K562 (cell line): ENCODE measurements at regions not wholly inside any gene's neighbourhood (a gene's known extent, or its start where the extent isn't known, plus 50 kb on each side); places are given as distances from the start of the nearest gene placed in this dataset.

Experiments used
- ATAC-seq: fragments of 200-7000 bp; cut with Tn5 transposase; 3 replicates; pipeline ENCODE4 v1.9.1; 2020; ENCODE audit warnings: moderate library complexity
- BruUV-seq: library from RNA; stranded (reverse); fragments of 400-500 nt; replicated peaks from 2 replicates; lab custom pipeline; 2021; lab: Mats Ljungman, UMichigan
- CTCF ChIA-PET: fragments of 300-600 bp; formaldehyde crosslinking; extraction: SDS; loops from one replicate; lab custom pipeline; 2021; ENCODE audit warnings: low intra/inter-chr PET ratio; lab: Yijun Ruan, JAX
- POLR2A ChIA-PET: fragments of 300-600, 350-650 bp; sonication (Branson Sonifier 250); formaldehyde crosslinking; extraction: SDS; loops from one replicate; lab custom pipeline; 2021; ENCODE audit warnings: antibody characterized with exemption, inconsistent platforms; lab: Yijun Ruan, JAX
- DNase-seq, 4 experiments: peaks; one replicate each; pipeline versions ENCODE4 v3.0.0 to v3.0.0-alpha.2; 2011 to 2018; ENCODE audit warnings: low spot score in 3 of 4, mixed read lengths in 3 of 4; ENCODE audit errors: extremely low read depth in 1 of 4
- FAIRE-seq: peaks from 2 replicates; lab custom pipeline; 2011; peaks lifted over from hg19 to GRCh38; lab: Jason Lieb, UNC
- H2AFZ ChIP-seq: 2 replicates; pipeline ENCODE4 v1.6.0; 2011; ENCODE audit warnings: low read depth, low read length, control low read depth, inconsistent platforms
- H3K27ac ChIP-seq: fragments of 200-600 bp; 3 replicates; pipeline ENCODE4 v1.8.0; 2011; ENCODE audit warnings: low read depth, mild to moderate bottlenecking, control low read depth, inconsistent platforms, low read length, moderate library complexity, mixed read lengths; ENCODE audit errors: extremely low read depth
- H3K27me3 ChIP-seq, 2 experiments: fragments of 300-600 bp in 1 of 2; 2 replicates in 1 of 2; 3 replicates in 1 of 2; pipeline versions ENCODE4 v1.6.0 to v1.8.0; 2011; ENCODE audit warnings: inconsistent platforms in 2 of 2, low read length in 2 of 2, mild to moderate bottlenecking in 1 of 2, mixed read lengths in 1 of 2, moderate library complexity in 1 of 2; ENCODE audit not compliant: control insufficient read depth in 2 of 2, insufficient read depth in 2 of 2
- H3K36me3 ChIP-seq: fragments of 300-600 bp; 3 replicates; pipeline ENCODE4 v1.8.0; 2011; ENCODE audit warnings: mild to moderate bottlenecking, low read length, inconsistent platforms; ENCODE audit not compliant: control insufficient read depth, insufficient read depth
- H3K4me1 ChIP-seq, 2 experiments: fragments of 200-600 bp in 1 of 2; replicated peaks in 1 of 2; 2 replicates in 1 of 2; 3 replicates in 1 of 2; pipeline versions ENCODE4 v1.5.1 to v1.8.0; 2011; ENCODE audit warnings: inconsistent platforms in 2 of 2, low read length in 2 of 2, mild to moderate bottlenecking in 1 of 2, mixed read lengths in 1 of 2, moderate library complexity in 1 of 2; ENCODE audit not compliant: control insufficient read depth in 2 of 2, insufficient read depth in 2 of 2
- H3K4me2 ChIP-seq: 2 replicates; pipeline ENCODE4 v1.6.1; 2011; ENCODE audit warnings: low read length, control low read depth, inconsistent platforms, mixed read lengths; ENCODE audit not compliant: insufficient read depth
- H3K4me3 ChIP-seq: fragments of 200-600 bp; sonication (generic), shearing (Covaris generic); 2 replicates; pipeline ENCODE4 v1.5.1; 2016; ENCODE audit warnings: control low read depth, inconsistent platforms
- H3K79me2 ChIP-seq: fragments of 200-600 bp; 3 replicates; pipeline ENCODE4 v1.8.0; 2011; ENCODE audit warnings: low read length, inconsistent platforms; ENCODE audit not compliant: control insufficient read depth, insufficient read depth
- H3K9ac ChIP-seq, 2 experiments: 2 replicates each; pipeline versions ENCODE4 v1.6.0 to v1.6.1; 2011; ENCODE audit warnings: low read depth in 2 of 2, low read length in 2 of 2, control low read depth in 1 of 2, inconsistent platforms in 1 of 2, mild to moderate bottlenecking in 1 of 2, mixed read lengths in 1 of 2; ENCODE audit not compliant: insufficient read depth in 1 of 2
- H3K9me1 ChIP-seq: one replicate; pipeline ENCODE4 v1.6.0; 2011; ENCODE audit warnings: inconsistent platforms, mild to moderate bottlenecking, low read length, moderate library complexity; ENCODE audit not compliant: control insufficient read depth, insufficient read depth
- H3K9me3 ChIP-seq: replicated peaks from 2 replicates; pipeline ENCODE4 v1.5.1; 2011; ENCODE audit warnings: low read depth, low read length, inconsistent platforms; ENCODE audit not compliant: control insufficient read depth, insufficient read depth
- H4K20me1 ChIP-seq: replicated peaks from 2 replicates; pipeline ENCODE4 v1.6.1; 2011; ENCODE audit warnings: low read length, inconsistent platforms, mixed read lengths; ENCODE audit not compliant: control insufficient read depth, insufficient read depth
- ELF4 ChIP-seq: fragments of 450-650 bp; formaldehyde crosslinking; IDR thresholded peaks from 2 replicates; pipeline ENCODE4 v1.4.0; 2022; ENCODE audit warnings: missing genetic modification characterization
- FIP1L1 ChIP-seq: fragments of 200-400 bp; formaldehyde crosslinking; IDR thresholded peaks from 2 replicates; pipeline ENCODE4 v1.6.1; 2018; ENCODE audit warnings: mild to moderate bottlenecking, low read depth, low read length; ENCODE audit not compliant: poor library complexity, severe bottlenecking
- HOXB6 ChIP-seq: fragments of 250-450 bp; sonication (Bioruptor Pico); IDR thresholded peaks from 2 replicates; pipeline ENCODE4 v1.5.1; 2022; ENCODE audit warnings: mild to moderate bottlenecking, borderline replicate concordance
- MECOM ChIP-seq: fragments of 250-450 bp; sonication (Bioruptor Pico); IDR thresholded peaks from 2 replicates; pipeline ENCODE4 v1.8.0; 2022; ENCODE audit warnings: inconsistent platforms
- MTA1 ChIP-seq: fragments of 450-650 bp; IDR thresholded peaks from 2 replicates; pipeline ENCODE4 v1.6.1; 2017; ENCODE audit warnings: borderline replicate concordance
- NFATC3 ChIP-seq: fragments of 450-650 bp; IDR thresholded peaks from 2 replicates; pipeline ENCODE4 v1.6.1; 2017; ENCODE audit warnings: mild to moderate bottlenecking
- PTBP1 ChIP-seq: fragments of 200-400 bp; formaldehyde crosslinking; IDR thresholded peaks from 2 replicates; pipeline ENCODE4 v1.6.1; 2017; ENCODE audit warnings: low read depth, low read length
- STAG1 ChIP-seq: sonication (generic); formaldehyde crosslinking; IDR thresholded peaks from 2 replicates; pipeline ENCODE4 v1.5.0; 2020; ENCODE audit warnings: missing genetic modification reagents, borderline replicate concordance
- TCFL5 ChIP-seq: fragments of 250-450 bp; sonication (Bioruptor Pico); conservative IDR thresholded peaks from 2 replicates; pipeline ENCODE4 v1.6.1; 2021; ENCODE audit warnings: mild to moderate bottlenecking, moderate library complexity, matching md5 sums
- THRAP3 ChIP-seq: fragments of 450-650 bp; IDR thresholded peaks from 2 replicates; pipeline ENCODE4 v1.6.1; 2016; ENCODE audit warnings: mild to moderate bottlenecking, inconsistent platforms, borderline replicate concordance
- ZBTB49 ChIP-seq: sonication (generic); formaldehyde crosslinking; IDR thresholded peaks from 2 replicates; pipeline ENCODE4 v1.8.0; 2022; ENCODE audit warnings: missing genetic modification reagents, mild to moderate bottlenecking, borderline replicate concordance
- ZBTB7A ChIP-seq: IDR thresholded peaks from 2 replicates; pipeline ENCODE4 v1.6.1; 2011; ENCODE audit warnings: low read depth, mild to moderate bottlenecking, low read length, moderate library complexity, borderline replicate concordance; ENCODE audit not compliant: control insufficient read depth
- ZNF140 ChIP-seq: fragments of 250-450 bp; sonication (Bioruptor Pico); IDR thresholded peaks from 2 replicates; pipeline ENCODE4 v1.8.0; 2021; ENCODE audit warnings: moderate library complexity, mild to moderate bottlenecking, inconsistent platforms
- ZNF263 ChIP-seq: sonication (generic); formaldehyde crosslinking; IDR thresholded peaks from 2 replicates; pipeline ENCODE4 v1.8.0; 2022; ENCODE audit warnings: mild to moderate bottlenecking, missing genetic modification reagents, borderline replicate concordance
- ZNF507 ChIP-seq: conservative IDR thresholded peaks from 2 replicates; pipeline ENCODE4 v1.6.1; 2017; ENCODE audit warnings: missing genetic modification characterization, missing compliant biosample characterization
- ZNF780A ChIP-seq: fragments of 250-450 bp; sonication (Bioruptor Pico); IDR thresholded peaks from 2 replicates; pipeline ENCODE4 v1.5.0; 2021; ENCODE audit warnings: mild to moderate bottlenecking
- ZNF830 ChIP-seq: fragments of 250-450 bp; sonication (Bioruptor Pico); IDR thresholded peaks from 2 replicates; pipeline ENCODE4 v1.5.0; 2021; ENCODE audit warnings: mild to moderate bottlenecking
- WGBS: fragments of 100-300 bp; shearing (Covaris generic); methylation state at CpG from one replicate; pipeline ENCODE4 v1.1.6; 2016; ENCODE audit warnings: low coverage, mixed read lengths; ENCODE audit not compliant: insufficient coverage; ENCODE audit errors: missing lambda C conversion rate; 5-methylcytosine and 5-hydroxymethylcytosine counted together
- in situ Hi-C: fragments of 300-500 bp; cut with MboI; formaldehyde crosslinking; loops from 4 replicates; pipeline ENCODE4 v1.15.0; 2018; ENCODE audit warnings: inconsistent platforms, mixed read lengths
- intact Hi-C: fragments of 100-400 bp; cut with micrococcal nuclease; formaldehyde crosslinking; loops from 2 replicates; pipeline ENCODE4 v1.14.2; 2022
- TF ChIP-seq, protein P1 (sequence below): sonication (generic); formaldehyde crosslinking; IDR thresholded peaks from 2 replicates; pipeline ENCODE4 v1.8.1; 2022; ENCODE audit warnings: missing genetic modification reagents
- TF ChIP-seq, protein P2 (sequence below): fragments of 450-650 bp; IDR thresholded peaks from 2 replicates; pipeline ENCODE4 v1.6.1; 2016; ENCODE audit warnings: mild to moderate bottlenecking

DNA sequence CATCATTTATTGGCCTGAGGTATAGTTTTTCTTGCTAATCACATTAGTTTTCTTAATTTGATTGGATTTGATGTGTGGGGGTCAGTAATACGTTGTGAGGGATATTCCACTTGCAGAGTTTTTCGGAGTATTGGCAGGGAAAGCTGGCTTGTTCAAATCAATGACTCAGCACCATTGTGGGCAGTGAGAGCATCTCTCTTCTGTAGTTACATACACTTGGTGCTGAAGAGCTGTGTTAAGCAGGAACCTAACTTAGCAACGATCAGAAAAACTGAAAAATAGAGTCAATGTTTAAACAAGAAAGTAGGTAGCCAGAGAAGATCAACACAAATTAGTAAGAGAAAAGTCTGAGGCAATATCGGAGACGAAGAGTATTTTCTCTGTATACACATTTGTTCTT lies 344.6 kb upstream of the EDIL3 start:
- Histone ChIP-seq H2AFZ (no peak overlapping the region), H3K4me2 (no peak overlapping the region), H3K4me1 (no peaks in the 10 kb centered on the region), H3K79me2 (no peaks in the 10 kb centered on the region), H3K27me3 (no peaks in the 10 kb centered on the region), H3K36me3 (no peaks in the 10 kb centered on the region), H3K9me3 (no peaks in the 10 kb centered on the region), H3K27ac (no peak overlapping the region), H3K9me1 (no peaks in the 10 kb centered on the region), H4K20me1 (no peaks in the 10 kb centered on the region), H3K4me3 (no peak overlapping the region), H3K9ac (no peak overlapping the region)
- FAIRE-seq = no peak
- ATAC-seq = no peak
- in situ Hi-C loops = no loop called here
- ChIA-PET POLR2A (no interaction called here), CTCF (no interaction called here)
- no peak for TF ChIP-seq ELF4 (CRISPR knock-in tag)
- no peak for TF ChIP-seq ZNF263 (CRISPR knock-in tag)
- TF ChIP-seq NFATC3 = no peak
- no peak for TF ChIP-seq MECOM (CRISPR knock-in tag)
- TF ChIP-seq, protein P1, sequence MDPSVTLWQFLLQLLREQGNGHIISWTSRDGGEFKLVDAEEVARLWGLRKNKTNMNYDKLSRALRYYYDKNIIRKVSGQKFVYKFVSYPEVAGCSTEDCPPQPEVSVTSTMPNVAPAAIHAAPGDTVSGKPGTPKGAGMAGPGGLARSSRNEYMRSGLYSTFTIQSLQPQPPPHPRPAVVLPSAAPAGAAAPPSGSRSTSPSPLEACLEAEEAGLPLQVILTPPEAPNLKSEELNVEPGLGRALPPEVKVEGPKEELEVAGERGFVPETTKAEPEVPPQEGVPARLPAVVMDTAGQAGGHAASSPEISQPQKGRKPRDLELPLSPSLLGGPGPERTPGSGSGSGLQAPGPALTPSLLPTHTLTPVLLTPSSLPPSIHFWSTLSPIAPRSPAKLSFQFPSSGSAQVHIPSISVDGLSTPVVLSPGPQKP (CRISPR knock-in tag) = no peak
- TF ChIP-seq FIP1L1 = no peak
- TF ChIP-seq ZNF830 (CRISPR knock-in tag) = no peak
- TF ChIP-seq MTA1 = no peak
- TF ChIP-seq HOXB6 (CRISPR knock-in tag) = no peak
- TF ChIP-seq ZNF140 (CRISPR knock-in tag) = no peak
- TF ChIP-seq, protein P2, sequence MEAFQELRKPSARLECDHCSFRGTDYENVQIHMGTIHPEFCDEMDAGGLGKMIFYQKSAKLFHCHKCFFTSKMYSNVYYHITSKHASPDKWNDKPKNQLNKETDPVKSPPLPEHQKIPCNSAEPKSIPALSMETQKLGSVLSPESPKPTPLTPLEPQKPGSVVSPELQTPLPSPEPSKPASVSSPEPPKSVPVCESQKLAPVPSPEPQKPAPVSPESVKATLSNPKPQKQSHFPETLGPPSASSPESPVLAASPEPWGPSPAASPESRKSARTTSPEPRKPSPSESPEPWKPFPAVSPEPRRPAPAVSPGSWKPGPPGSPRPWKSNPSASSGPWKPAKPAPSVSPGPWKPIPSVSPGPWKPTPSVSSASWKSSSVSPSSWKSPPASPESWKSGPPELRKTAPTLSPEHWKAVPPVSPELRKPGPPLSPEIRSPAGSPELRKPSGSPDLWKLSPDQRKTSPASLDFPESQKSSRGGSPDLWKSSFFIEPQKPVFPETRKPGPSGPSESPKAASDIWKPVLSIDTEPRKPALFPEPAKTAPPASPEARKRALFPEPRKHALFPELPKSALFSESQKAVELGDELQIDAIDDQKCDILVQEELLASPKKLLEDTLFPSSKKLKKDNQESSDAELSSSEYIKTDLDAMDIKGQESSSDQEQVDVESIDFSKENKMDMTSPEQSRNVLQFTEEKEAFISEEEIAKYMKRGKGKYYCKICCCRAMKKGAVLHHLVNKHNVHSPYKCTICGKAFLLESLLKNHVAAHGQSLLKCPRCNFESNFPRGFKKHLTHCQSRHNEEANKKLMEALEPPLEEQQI = no peak
- TF ChIP-seq ZBTB7A = no peak
- no peak for TF ChIP-seq ZNF507 (tag)
- TF ChIP-seq PTBP1 = no peak
- TF ChIP-seq ZNF780A (CRISPR knock-in tag) = no peak
- no peak for TF ChIP-seq THRAP3
- no peak for TF ChIP-seq ZBTB49 (CRISPR knock-in tag)
- no peak for TF ChIP-seq STAG1
- no peak for TF ChIP-seq TCFL5 (CRISPR knock-in tag)
- intact Hi-C loops = no loop called here
- WGBS = 2% methylated on average over 5 of the region's 5 CpGs
- no TSS peak for BruUV-seq
- no peak for DNase-seq
